HFFc6 (cell line): ENCODE measurements at regions not wholly inside any gene's neighbourhood (a gene's known extent, or its start where the extent isn't known, plus 50 kb on each side); places are given as distances from the start of the nearest gene placed in this dataset.
A peak's percentile ranks its signal among the peaks of the same experiment; 100 is the strongest.

Experiments
- DNase-seq: peaks from one replicate; pipeline ENCODE4 v3.0.0-alpha.2; 2018
- H3K27ac Mint-ChIP-seq: 2 replicates; pipeline ENCODE4 v1.8.0; 2020; ENCODE audit warnings: mild to moderate bottlenecking, mixed read lengths
- H3K27me3 Mint-ChIP-seq: 2 replicates; pipeline ENCODE4 v1.8.0; 2021; ENCODE audit warnings: mild to moderate bottlenecking, moderate library complexity, mixed read lengths; ENCODE audit not compliant: insufficient read depth
- H3K36me3 Mint-ChIP-seq: 2 replicates; pipeline ENCODE4 v1.8.0; 2021; ENCODE audit warnings: low read depth, mixed read lengths
- H3K4me1 Mint-ChIP-seq: 2 replicates; pipeline ENCODE4 v1.8.0; 2020; ENCODE audit warnings: low read depth, mixed read lengths
- H3K4me3 Mint-ChIP-seq: 2 replicates; pipeline ENCODE4 v1.8.0; 2020; ENCODE audit warnings: mild to moderate bottlenecking, moderate library complexity, mixed read lengths
- H3K9me3 Mint-ChIP-seq: 2 replicates; pipeline ENCODE4 v1.8.0; 2020; ENCODE audit warnings: mild to moderate bottlenecking, mixed read lengths
- CTCF ChIP-seq: fragments of 200-600 bp; sonication (generic); IDR thresholded peaks from 2 replicates; pipeline ENCODE4 v1.5.0; 2021; ENCODE audit warnings: antibody characterized with exemption, mild to moderate bottlenecking

- Mint-ChIP-seq H3K27ac (no peak overlapping the region), H3K27me3 (no peaks in the 10 kb centered on the region; the same call in 1 of the 2 replicates), H3K4me1 (peaks cover 44% of the 10 kb centered on the region), H3K4me3 (no peak overlapping the region), H3K9me3 (no peaks in the 10 kb centered on the region), H3K36me3 (no peaks in the 10 kb centered on the region)
- TF ChIP-seq CTCF, result no peak
- DNase-seq, result no peak
Observed at GRCh38 chr6:108777536-108777935, 70.7 kb upstream of the ARMC2 start.

GRCh38 chr6:108778421-108779186 is 69.6 kb upstream of the ARMC2 start:
- TF ChIP-seq CTCF, result no peak
- H3K9me3 Mint-ChIP-seq, result no peaks in the 10 kb centered on the region
- peaks cover 51% of the 10 kb centered on the region for H3K4me1 Mint-ChIP-seq
- H3K4me3 Mint-ChIP-seq, result no peak overlapping the region
- H3K27me3 Mint-ChIP-seq, result no peaks in the 10 kb centered on the region; the same call in 1 of the 2 replicates
- no peak overlapping the region for H3K27ac Mint-ChIP-seq
- H3K36me3 Mint-ChIP-seq, result no peaks in the 10 kb centered on the region
- DNase-seq, result no peak

- H3K9me3 Mint-ChIP-seq, result no peaks in the 10 kb centered on the region
- H3K27me3 Mint-ChIP-seq, result no peaks in the 10 kb centered on the region; the same call in 1 of the 2 replicates
- H3K27ac Mint-ChIP-seq, result no peak overlapping the region
- TF ChIP-seq CTCF, result no peak
- peak; percentile 10 for DNase-seq
- peaks cover 51% of the 10 kb centered on the region for H3K4me1 Mint-ChIP-seq
- no peak overlapping the region for H3K4me3 Mint-ChIP-seq
- no peaks in the 10 kb centered on the region for H3K36me3 Mint-ChIP-seq
Observed at GRCh38 chr6:108779536-108780275, 68.5 kb upstream of the ARMC2 start.

- no peaks in the 10 kb centered on the region for H3K36me3 Mint-ChIP-seq
- H3K4me3 Mint-ChIP-seq, result no peak overlapping the region
- no peaks in the 10 kb centered on the region for H3K9me3 Mint-ChIP-seq
- DNase-seq, result no peak
- no peak for TF ChIP-seq CTCF
- H3K4me1 Mint-ChIP-seq, result peaks cover 51% of the 10 kb centered on the region
- H3K27ac Mint-ChIP-seq, result no peak overlapping the region
- no peaks in the 10 kb centered on the region; the same call in 1 of the 2 replicates for H3K27me3 Mint-ChIP-seq
Observed at GRCh38 chr6:108780784-108781183, 67.4 kb upstream of the ARMC2 start.

- Mint-ChIP-seq H3K4me3 (peak overlapping the region; percentile 92), H3K36me3 (no peaks in the 10 kb centered on the region), H3K27ac (peak overlapping the region; percentile 78), H3K9me3 (no peaks in the 10 kb centered on the region), H3K27me3 (peaks cover 2% of the 10 kb centered on the region; the same call in 1 of the 2 replicates), H3K4me1 (peaks cover 51% of the 10 kb centered on the region)
- no peak for TF ChIP-seq CTCF
- no peak for DNase-seq
Observed at GRCh38 chr6:108781419-108782100, 66.7 kb upstream of the ARMC2 start.
